B cell (primary cell): ENCODE measurements at regions not wholly inside any gene's neighbourhood (a gene's known extent, or its start where the extent isn't known, plus 50 kb on each side); places are given as distances from the start of the nearest gene placed in this dataset.

Source experiments
- ATAC-seq: fragments of 200-7000 bp; cut with Tn5 transposase; one replicate; pipeline ENCODE4 v1.10.0; 2021; ENCODE audit warnings: low read depth, mild to moderate bottlenecking, moderate number of reproducible peaks, moderate library complexity
- CTCF ChIA-PET: fragments of 350-600 bp; sonication (Branson Sonifier 250); formaldehyde crosslinking; loops from one replicate; lab custom pipeline; 2021; ENCODE audit warnings: antibody characterized with exemption, inconsistent platforms; lab: Charles Lee
- POLR2A ChIA-PET: fragments of 350-600 bp; sonication (Branson Sonifier 250); formaldehyde crosslinking; loops from one replicate; lab custom pipeline; 2021; ENCODE audit warnings: antibody characterized with exemption; lab: Charles Lee
- DNase-seq: peaks from one replicate; pipeline ENCODE4 v3.0.0; 2013
- H2AFZ ChIP-seq: 2 replicates; pipeline ENCODE4 v1.6.1; 2012; ENCODE audit warnings: mild to moderate bottlenecking, low read depth, low read length; ENCODE audit not compliant: insufficient read depth, poor library complexity, severe bottlenecking
- H3K27ac ChIP-seq, 2 donors: 1 replicate in 1 of 2; 2 replicates in 1 of 2; pipeline ENCODE4 v1.5.1; 2012 to 2013; ENCODE audit warnings: low read length in 2 of 2, mild to moderate bottlenecking in 2 of 2, moderate library complexity in 1 of 2
- H3K27me3 ChIP-seq, 4 experiments: fragments of 200-600 bp in 1 of 4; sonication (generic) in 1 of 4; replicated peaks in 1 of 4; 1 replicate in 2 of 4; 2 replicates in 2 of 4; pipeline versions ENCODE4 v1.6.1 to v1.7.0; 2013 to 2016; ENCODE audit warnings: low read length in 3 of 4, mild to moderate bottlenecking in 2 of 4, mixed read lengths in 1 of 4, moderate library complexity in 1 of 4; ENCODE audit not compliant: insufficient read depth in 4 of 4, control insufficient read depth in 3 of 4; ENCODE audit errors: control extremely low read depth in 1 of 4
- H3K36me3 ChIP-seq, 2 experiments: replicated peaks in 1 of 2; 1 replicate in 1 of 2; 2 replicates in 1 of 2; pipeline versions ENCODE4 v1.6.1 to v1.7.1; 2013; ENCODE audit warnings: low read length in 1 of 2; ENCODE audit not compliant: insufficient read depth in 2 of 2, control insufficient read depth in 1 of 2; ENCODE audit errors: control extremely low read depth in 1 of 2, extremely low read depth in 1 of 2
- H3K4me1 ChIP-seq, 2 donors: fragments of 200-600 bp in 1 of 2; sonication (generic) in 1 of 2; 1 replicate in 1 of 2; 2 replicates in 1 of 2; pipeline versions ENCODE4 v1.5.1 to v1.6.1; 2013 to 2017; ENCODE audit warnings: low read length in 2 of 2; ENCODE audit not compliant: control insufficient read depth in 2 of 2, insufficient read depth in 2 of 2
- H3K4me2 ChIP-seq: replicated peaks from 2 replicates; pipeline ENCODE3; 2012; ENCODE audit warnings: mild to moderate bottlenecking, low read depth, low read length; ENCODE audit not compliant: poor library complexity, severe bottlenecking
- H3K4me3 ChIP-seq, 5 experiments: fragments of 200-600 bp in 1 of 5; sonication (generic) in 1 of 5; 1 replicate in 3 of 5; 2 replicates in 2 of 5; pipeline versions ENCODE4 v1.5.1 to v1.7.0; 2011 to 2016; ENCODE audit warnings: low read length in 4 of 5, mild to moderate bottlenecking in 4 of 5, low read depth in 2 of 5, control low read depth in 1 of 5, moderate library complexity in 1 of 5; ENCODE audit not compliant: insufficient read depth in 1 of 5; ENCODE audit errors: control extremely low read depth in 1 of 5, extremely low read depth in 1 of 5
- H3K79me2 ChIP-seq: fragments of 200-600 bp; sonication (generic); one replicate; pipeline ENCODE4 v1.6.0; 2016; ENCODE audit warnings: low read length; ENCODE audit not compliant: control insufficient read depth, insufficient read depth
- H3K9ac ChIP-seq: fragments of 200-600 bp; sonication (generic); 2 replicates; pipeline ENCODE4 v1.6.1; 2017; ENCODE audit warnings: mild to moderate bottlenecking, low read length, moderate library complexity
- H3K9me3 ChIP-seq, 3 donors: one replicate each; pipeline versions ENCODE4 v1.6.1 to v1.7.1; 2013; ENCODE audit warnings: low read length in 2 of 3; ENCODE audit not compliant: control insufficient read depth in 2 of 3, insufficient read depth in 1 of 3; ENCODE audit errors: control extremely low read depth in 1 of 3
- H4K20me1 ChIP-seq: 2 replicates; pipeline ENCODE4 v1.6.0; 2012; ENCODE audit warnings: mild to moderate bottlenecking, low read length; ENCODE audit not compliant: insufficient read depth, control insufficient read depth, poor library complexity, severe bottlenecking
- H3K27ac Mint-ChIP-seq: one replicate; pipeline ENCODE4 v1.8.0; 2021; ENCODE audit warnings: mixed read lengths
- H3K27me3 Mint-ChIP-seq: one replicate; pipeline ENCODE4 v1.8.0; 2021; ENCODE audit warnings: mixed read lengths
- H3K4me1 Mint-ChIP-seq: one replicate; pipeline ENCODE4 v1.8.0; 2021; ENCODE audit warnings: mixed read lengths
- H3K4me3 Mint-ChIP-seq: one replicate; pipeline ENCODE4 v1.8.0; 2021; ENCODE audit warnings: mixed read lengths
- H3K9me3 Mint-ChIP-seq: one replicate; pipeline ENCODE4 v1.8.0; 2022; ENCODE audit warnings: mixed read lengths; ENCODE audit not compliant: insufficient read depth
- EZH2 ChIP-seq: IDR thresholded peaks from 2 replicates; pipeline ENCODE4 v1.6.1; 2012; ENCODE audit warnings: borderline replicate concordance, low read depth, mild to moderate bottlenecking, moderate library complexity, low read length; ENCODE audit not compliant: insufficient read depth, poor library complexity, severe bottlenecking
- WGBS: methylation state at CpG from one replicate; pipeline ENCODE4 v1.1.5; 2013; ENCODE audit warnings: missing lambda C conversion rate; ENCODE audit not compliant: insufficient coverage; 5-methylcytosine and 5-hydroxymethylcytosine counted together
- intact Hi-C: fragments of 100-400 bp; cut with micrococcal nuclease; formaldehyde crosslinking; loops from one replicate; pipeline ENCODE4 v1.10.0; 2022
- TF ChIP-seq, protein P1 (sequence below): fragments of 200-600 bp; IDR thresholded peaks from one replicate; pipeline ENCODE4 v1.8.0; 2022; ENCODE audit warnings: antibody characterized with exemption, mild to moderate bottlenecking

DNA sequence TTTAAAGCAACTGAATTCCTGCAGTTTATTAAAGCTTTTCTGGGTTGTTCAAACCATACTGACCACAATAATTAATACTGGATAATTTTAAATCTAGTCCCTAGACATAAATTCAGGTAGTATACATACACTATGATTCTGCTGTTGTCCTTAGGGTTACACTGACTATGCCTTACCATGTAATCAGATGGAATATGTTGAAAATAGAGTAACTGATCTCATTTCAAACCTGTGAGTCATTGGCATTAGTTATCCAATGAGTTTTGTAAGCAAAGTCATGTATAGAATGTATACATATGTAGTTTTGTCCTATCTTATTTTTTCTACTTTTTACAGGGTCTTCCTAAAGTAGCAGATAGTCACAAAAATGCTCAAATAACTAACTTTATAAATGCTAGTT is 517.1 kb upstream of the CCDC54 start:
- ATAC-seq (no peak), DNase-seq (no peak)
- no peak overlapping the region for H3K4me2 ChIP-seq
- H3K27me3 ChIP-seq: no peaks in the 10 kb centered on the region
- Mint-ChIP-seq H3K4me3 (no peak overlapping the region), H3K27ac (no peak overlapping the region), H3K4me1 (no peaks in the 10 kb centered on the region), H3K27me3 (no peaks in the 10 kb centered on the region), H3K9me3 (peaks cover 4% of the 10 kb centered on the region)
- no peaks in the 10 kb centered on the region for H3K4me1 ChIP-seq
- peaks cover 0 to 1% (median 0%) of the 10 kb centered on the region in 3 donors for H3K9me3 ChIP-seq
- no peaks in the 10 kb centered on the region for H4K20me1 ChIP-seq
- no peaks in the 10 kb centered on the region for H3K36me3 ChIP-seq
- TF ChIP-seq EZH2: no peak
- TF ChIP-seq, protein P1, sequence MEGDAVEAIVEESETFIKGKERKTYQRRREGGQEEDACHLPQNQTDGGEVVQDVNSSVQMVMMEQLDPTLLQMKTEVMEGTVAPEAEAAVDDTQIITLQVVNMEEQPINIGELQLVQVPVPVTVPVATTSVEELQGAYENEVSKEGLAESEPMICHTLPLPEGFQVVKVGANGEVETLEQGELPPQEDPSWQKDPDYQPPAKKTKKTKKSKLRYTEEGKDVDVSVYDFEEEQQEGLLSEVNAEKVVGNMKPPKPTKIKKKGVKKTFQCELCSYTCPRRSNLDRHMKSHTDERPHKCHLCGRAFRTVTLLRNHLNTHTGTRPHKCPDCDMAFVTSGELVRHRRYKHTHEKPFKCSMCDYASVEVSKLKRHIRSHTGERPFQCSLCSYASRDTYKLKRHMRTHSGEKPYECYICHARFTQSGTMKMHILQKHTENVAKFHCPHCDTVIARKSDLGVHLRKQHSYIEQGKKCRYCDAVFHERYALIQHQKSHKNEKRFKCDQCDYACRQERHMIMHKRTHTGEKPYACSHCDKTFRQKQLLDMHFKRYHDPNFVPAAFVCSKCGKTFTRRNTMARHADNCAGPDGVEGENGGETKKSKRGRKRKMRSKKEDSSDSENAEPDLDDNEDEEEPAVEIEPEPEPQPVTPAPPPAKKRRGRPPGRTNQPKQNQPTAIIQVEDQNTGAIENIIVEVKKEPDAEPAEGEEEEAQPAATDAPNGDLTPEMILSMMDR: no peak
- POLR2A ChIA-PET: no interaction called here
- no peak overlapping the region for H3K9ac ChIP-seq
- no peaks in the 10 kb centered on the region for H3K79me2 ChIP-seq
- CTCF ChIA-PET: no interaction called here
- H3K27ac ChIP-seq: no peak overlapping the region
- H2AFZ ChIP-seq: no peak overlapping the region
- no peak overlapping the region for H3K4me3 ChIP-seq
- intact Hi-C loops: no loop called here

DNA sequence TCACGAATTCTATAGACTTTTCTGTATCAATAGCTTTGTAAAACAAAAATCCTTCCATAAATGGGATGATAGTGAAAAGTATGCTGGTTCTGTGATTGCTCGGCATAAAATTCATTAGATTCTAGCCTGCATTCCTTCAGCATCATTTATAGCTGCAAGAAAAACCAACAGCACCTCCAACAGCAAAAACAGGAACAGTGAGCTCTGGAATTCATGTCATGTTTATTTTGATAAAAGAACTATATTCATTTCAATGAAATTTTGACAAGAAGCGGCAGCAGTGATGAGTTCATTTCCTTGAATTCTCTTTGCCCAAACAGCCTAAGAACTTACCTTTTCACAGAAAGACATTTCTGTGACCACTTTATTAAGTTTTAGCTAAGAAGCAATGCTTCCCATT is 515.2 kb upstream of the CCDC54 start:
- CTCF ChIA-PET: interaction anchor here (1.0 kb wide), 1 partner anchor 204 kb away, joined by 3 read pairs; no protein-coding TSS in a partner anchor
- POLR2A ChIA-PET: no interaction called here
- Histone ChIP-seq H3K4me3 (no peak overlapping the region), H3K9me3 (peaks cover 0 to 1% (median 0%) of the 10 kb centered on the region in 3 donors), H3K9ac (no peak overlapping the region), H3K4me1 (no peaks in the 10 kb centered on the region), H4K20me1 (no peaks in the 10 kb centered on the region), H3K4me2 (no peak overlapping the region), H3K79me2 (no peaks in the 10 kb centered on the region), H3K27me3 (no peaks in the 10 kb centered on the region), H3K36me3 (no peaks in the 10 kb centered on the region), H3K27ac (no peak overlapping the region), H2AFZ (no peak overlapping the region)
- peaks cover 6% of the 10 kb centered on the region for H3K9me3 Mint-ChIP-seq
- ATAC-seq: no peak
- no peak overlapping the region for H3K4me3 Mint-ChIP-seq
- intact Hi-C loops: no loop called here
- no peaks in the 10 kb centered on the region for H3K27me3 Mint-ChIP-seq
- H3K27ac Mint-ChIP-seq: no peak overlapping the region
- TF ChIP-seq, protein P1: no peak
- no peak for TF ChIP-seq EZH2
- DNase-seq: no peak
- 100% methylated on average over 1 of the region's 3 CpGs for WGBS
- no peaks in the 10 kb centered on the region for H3K4me1 Mint-ChIP-seq
